ENCODE measurements at regions not wholly inside any gene's neighbourhood (a gene's known extent, or its start where the extent isn't known, plus 50 kb on each side); places are given as distances from the start of the nearest gene placed in this dataset.

DNA sequence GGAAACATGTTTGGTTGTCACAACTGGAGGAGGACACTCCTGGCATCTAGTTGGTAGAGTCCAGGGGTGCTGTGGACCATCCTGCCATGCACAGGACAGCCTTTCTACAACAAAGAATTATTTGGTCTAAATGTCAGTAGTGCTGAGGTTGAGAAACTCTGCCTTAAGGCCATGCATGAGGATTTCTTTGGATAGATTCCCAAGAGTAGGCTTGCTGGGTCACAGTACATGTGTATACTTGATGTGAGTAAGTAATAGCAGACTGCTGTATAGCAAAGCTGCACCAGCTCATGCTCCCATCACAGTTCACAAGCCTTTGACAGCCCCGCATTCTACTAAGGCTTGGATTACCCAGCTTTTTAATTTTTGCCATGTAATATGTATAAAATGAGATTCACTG, 151.3 kb downstream of the MFSD1 start:
- TF ChIP-seq, protein P1, sequence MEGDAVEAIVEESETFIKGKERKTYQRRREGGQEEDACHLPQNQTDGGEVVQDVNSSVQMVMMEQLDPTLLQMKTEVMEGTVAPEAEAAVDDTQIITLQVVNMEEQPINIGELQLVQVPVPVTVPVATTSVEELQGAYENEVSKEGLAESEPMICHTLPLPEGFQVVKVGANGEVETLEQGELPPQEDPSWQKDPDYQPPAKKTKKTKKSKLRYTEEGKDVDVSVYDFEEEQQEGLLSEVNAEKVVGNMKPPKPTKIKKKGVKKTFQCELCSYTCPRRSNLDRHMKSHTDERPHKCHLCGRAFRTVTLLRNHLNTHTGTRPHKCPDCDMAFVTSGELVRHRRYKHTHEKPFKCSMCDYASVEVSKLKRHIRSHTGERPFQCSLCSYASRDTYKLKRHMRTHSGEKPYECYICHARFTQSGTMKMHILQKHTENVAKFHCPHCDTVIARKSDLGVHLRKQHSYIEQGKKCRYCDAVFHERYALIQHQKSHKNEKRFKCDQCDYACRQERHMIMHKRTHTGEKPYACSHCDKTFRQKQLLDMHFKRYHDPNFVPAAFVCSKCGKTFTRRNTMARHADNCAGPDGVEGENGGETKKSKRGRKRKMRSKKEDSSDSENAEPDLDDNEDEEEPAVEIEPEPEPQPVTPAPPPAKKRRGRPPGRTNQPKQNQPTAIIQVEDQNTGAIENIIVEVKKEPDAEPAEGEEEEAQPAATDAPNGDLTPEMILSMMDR (IDR thresholded peaks at IDR 0.05 in 2 of 3, conservative IDR thresholded peaks at IDR 0.05 in 1 of 3; ENCODE audit: borderline replicate concordance in 1 of 3, insufficient read depth in 1 of 3, low read depth in 2 of 3, low read length in 2 of 3), result no peak
- TF ChIP-seq CEBPB (IDR thresholded peaks at IDR 0.05; ENCODE audit: low read depth) (no peak), SP1 (IDR thresholded peaks at IDR 0.05; ENCODE audit: low read depth) (no peak), ZNF274 (IDR thresholded peaks at IDR 0.05; ENCODE audit: low read depth, low read length) (no peak), EZH2 (IDR thresholded peaks at IDR 0.05) (no peak), POLR2A (IDR thresholded peaks at IDR 0.05; ENCODE audit: borderline replicate concordance, extremely low read depth, insufficient read depth, insufficient read length) (no peak), EZH2phosphoT487 (IDR thresholded peaks at IDR 0.05; ENCODE audit: borderline replicate concordance) (no peak), POLR2AphosphoS5 (IDR thresholded peaks at IDR 0.05; ENCODE audit: low read depth, low read length) (no peak), JUND (IDR thresholded peaks at IDR 0.05) (no peak), SIN3A (IDR thresholded peaks at IDR 0.05; ENCODE audit: low read depth) (no peak), RAD21 (IDR thresholded peaks at IDR 0.05; ENCODE audit: low read depth) (no peak)
- TF ChIP-seq, protein P2, sequence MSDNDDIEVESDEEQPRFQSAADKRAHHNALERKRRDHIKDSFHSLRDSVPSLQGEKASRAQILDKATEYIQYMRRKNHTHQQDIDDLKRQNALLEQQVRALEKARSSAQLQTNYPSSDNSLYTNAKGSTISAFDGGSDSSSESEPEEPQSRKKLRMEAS (IDR thresholded peaks at IDR 0.05), result no peak

All from HCT116 (cell line).